MM.1S (cell line): ENCODE measurements at regions not wholly inside any gene's neighbourhood (a gene's known extent, or its start where the extent isn't known, plus 50 kb on each side); places are given as distances from the start of the nearest gene placed in this dataset.
"Not testable (repeated sequence)": the region's sequence is repeated elsewhere in the genome, so short reads cannot be mapped to it uniquely, and the experiment has no call there.

ENCODE experiments used
- DNase-seq: peaks from one replicate; pipeline ENCODE4 v3.0.0-alpha.2; 2015
- H2AFZ ChIP-seq: fragments of 300-600 bp; sonication (generic); 2 replicates; pipeline ENCODE4 v1.6.0; 2016; ENCODE audit warnings: antibody characterized with exemption, low read length
- H3F3A ChIP-seq: fragments of 300-600 bp; sonication (generic); 2 replicates; pipeline ENCODE4 v1.6.1; 2016; ENCODE audit warnings: mild to moderate bottlenecking, antibody characterized with exemption, low read length, moderate library complexity, mixed read lengths; ENCODE audit not compliant: insufficient read depth
- H3K27ac ChIP-seq: fragments of 300-600 bp; sonication (generic); 2 replicates; pipeline ENCODE4 v1.5.1; 2016; ENCODE audit warnings: mild to moderate bottlenecking, low read length
- H3K27me3 ChIP-seq: fragments of 300-600 bp; sonication (generic); replicated peaks from 2 replicates; pipeline ENCODE4 v1.6.0; 2016; ENCODE audit warnings: low read length; ENCODE audit not compliant: insufficient read depth
- H3K36me3 ChIP-seq: fragments of 300-600 bp; sonication (generic); replicated peaks from 2 replicates; pipeline ENCODE4 v1.6.1; 2016; ENCODE audit warnings: mild to moderate bottlenecking, low read length, mixed read lengths; ENCODE audit not compliant: insufficient read depth
- H3K4me1 ChIP-seq: fragments of 300-600 bp; sonication (generic); 2 replicates; pipeline ENCODE4 v1.6.1; 2016; ENCODE audit warnings: low read length, mixed read lengths
- H3K4me2 ChIP-seq: fragments of 300-600 bp; sonication (generic); 2 replicates; pipeline ENCODE4 v1.6.0; 2016; ENCODE audit warnings: low read depth, low read length
- H3K4me3 ChIP-seq: fragments of 300-600 bp; sonication (generic); 2 replicates; pipeline ENCODE4 v1.5.1; 2016; ENCODE audit warnings: low read length, mixed read lengths
- H3K79me2 ChIP-seq: fragments of 300-600 bp; sonication (generic); 2 replicates; pipeline ENCODE4 v1.6.1; 2016; ENCODE audit warnings: mixed run types, low read length, mixed read lengths
- H3K9ac ChIP-seq: fragments of 300-600 bp; sonication (generic); 2 replicates; pipeline ENCODE4 v1.6.1; 2016; ENCODE audit warnings: low read length, mixed read lengths
- H3K9me2 ChIP-seq: fragments of 300-600 bp; sonication (generic); replicated peaks from 2 replicates; pipeline ENCODE4 v1.6.1; 2016; ENCODE audit warnings: mild to moderate bottlenecking, low read length, mixed read lengths; ENCODE audit not compliant: insufficient read depth
- H3K9me3 ChIP-seq: fragments of 300-600 bp; sonication (generic); replicated peaks from 2 replicates; pipeline ENCODE4 v1.6.1; 2016; ENCODE audit warnings: mild to moderate bottlenecking, low read length, mixed read lengths; ENCODE audit not compliant: insufficient read depth
- H4K20me1 ChIP-seq: fragments of 300-600 bp; sonication (generic); 2 replicates; pipeline ENCODE4 v1.6.1; 2016; ENCODE audit warnings: mild to moderate bottlenecking, low read length, moderate library complexity, mixed read lengths; ENCODE audit not compliant: insufficient read depth
- CTCF ChIP-seq: fragments of 300-600 bp; sonication (generic); IDR thresholded peaks from 2 replicates; pipeline ENCODE4 v1.5.1; 2016; ENCODE audit warnings: antibody characterized with exemption, low read length, mixed read lengths
- EZH2 ChIP-seq: fragments of 300-600 bp; sonication (generic); optimal IDR thresholded peaks from 2 replicates; pipeline ENCODE3; 2017; ENCODE audit warnings: low read depth, mild to moderate bottlenecking, antibody characterized with exemption, low read length, mixed read lengths
- EZH2phosphoT487 ChIP-seq: fragments of 300-600 bp; sonication (generic); IDR thresholded peaks from 2 replicates; pipeline ENCODE4 v1.6.1; 2018; ENCODE audit warnings: antibody characterized with exemption, low read length

- H3K27ac ChIP-seq = no peak overlapping the region
- no peaks in the 10 kb centered on the region for H3K4me1 ChIP-seq
- H2AFZ ChIP-seq = no peak overlapping the region
- no peaks in the 10 kb centered on the region for H3K9me3 ChIP-seq
- H3K36me3 ChIP-seq = no peaks in the 10 kb centered on the region
- H3K4me3 ChIP-seq = no peak overlapping the region
- H3K79me2 ChIP-seq = no peaks in the 10 kb centered on the region
- H4K20me1 ChIP-seq = no peaks in the 10 kb centered on the region
- no peaks in the 10 kb centered on the region for H3F3A ChIP-seq
- DNase-seq = no peak
- no peaks in the 10 kb centered on the region for H3K9me2 ChIP-seq
- no peaks in the 10 kb centered on the region for H3K27me3 ChIP-seq
- H3K4me2 ChIP-seq = no peak overlapping the region
- no peak for TF ChIP-seq CTCF
- no peak for TF ChIP-seq EZH2phosphoT487
- no peak for TF ChIP-seq EZH2
- H3K9ac ChIP-seq = no peak overlapping the region
Measured at GRCh38 chrX:45479835-45480422, 279.3 kb upstream of the DIPK2B start.

DNA sequence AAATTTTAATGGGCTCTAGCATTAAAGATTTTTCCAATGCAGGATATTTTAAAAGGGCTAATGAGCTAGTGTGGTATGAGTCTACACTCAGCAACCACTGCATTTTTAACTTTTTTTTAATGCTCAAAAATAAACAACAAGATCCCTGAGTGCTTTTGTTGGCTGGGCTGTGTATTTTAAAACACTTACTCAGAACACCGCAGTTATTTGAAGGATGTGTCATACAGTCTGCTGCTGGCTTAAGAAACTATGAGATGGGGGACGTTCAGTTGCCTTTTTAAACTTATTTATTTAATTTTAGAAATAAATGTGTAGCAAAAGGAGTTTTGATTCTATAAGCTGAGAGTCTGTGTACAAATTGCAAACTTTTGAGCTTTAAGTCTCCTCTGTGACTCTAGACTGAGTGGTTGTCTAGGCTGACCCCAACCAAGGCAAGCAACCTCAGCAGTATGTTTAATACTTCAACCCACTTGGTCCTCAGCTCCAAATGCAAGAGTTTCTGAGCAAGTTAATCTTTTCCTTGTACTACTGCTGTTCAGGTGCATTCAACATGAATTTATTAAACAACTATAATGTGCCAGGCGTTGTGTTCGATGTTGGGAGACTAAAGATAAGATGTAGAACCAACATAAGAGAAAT is 278.6 kb upstream of the DIPK2B start:
- Histone ChIP-seq H3K27ac (no peak overlapping the region), H3F3A (no peaks in the 10 kb centered on the region), H3K9ac (no peak overlapping the region), H3K4me2 (no peak overlapping the region), H3K79me2 (no peaks in the 10 kb centered on the region), H3K9me3 (no peaks in the 10 kb centered on the region), H3K9me2 (no peaks in the 10 kb centered on the region), H3K4me1 (no peaks in the 10 kb centered on the region), H3K36me3 (no peaks in the 10 kb centered on the region), H4K20me1 (no peaks in the 10 kb centered on the region), H2AFZ (no peak overlapping the region), H3K27me3 (no peaks in the 10 kb centered on the region), H3K4me3 (no peak overlapping the region)
- no peak for DNase-seq
- TF ChIP-seq EZH2 (no peak), CTCF (no peak)

DNA sequence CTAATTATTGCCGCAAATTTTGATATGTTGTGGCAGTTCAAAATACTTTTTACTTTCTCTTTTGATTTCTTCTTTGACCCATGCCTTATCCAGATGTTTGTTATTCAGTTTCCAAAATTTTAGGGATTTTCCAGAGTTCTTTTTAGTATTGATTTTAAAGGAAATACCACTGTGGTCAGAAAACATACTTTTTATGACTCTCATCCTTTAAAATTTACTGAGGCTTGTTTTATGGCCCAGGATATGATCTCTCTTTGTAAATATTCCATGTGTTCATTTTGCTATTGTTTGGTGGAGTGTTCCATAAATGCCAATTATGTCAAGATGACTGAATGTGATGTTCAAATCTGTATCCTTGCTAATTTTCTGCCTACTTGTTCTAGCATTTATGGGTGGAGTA is 272.3 kb upstream of the DIPK2B start:
- Histone ChIP-seq H3K27ac (no peak overlapping the region), H3K4me1 (no peaks in the 10 kb centered on the region), H2AFZ (no peak overlapping the region), H3K79me2 (no peaks in the 10 kb centered on the region), H3K4me2 (no peak overlapping the region), H3K4me3 (no peak overlapping the region), H3K36me3 (no peaks in the 10 kb centered on the region), H3K9ac (no peak overlapping the region), H3K27me3 (no peaks in the 10 kb centered on the region), H3F3A (no peaks in the 10 kb centered on the region), H3K9me3 (no peaks in the 10 kb centered on the region), H3K9me2 (no peaks in the 10 kb centered on the region), H4K20me1 (no peaks in the 10 kb centered on the region)
- no peak for DNase-seq
- TF ChIP-seq EZH2phosphoT487 (no peak), EZH2 (no peak), CTCF (no peak)

DNA sequence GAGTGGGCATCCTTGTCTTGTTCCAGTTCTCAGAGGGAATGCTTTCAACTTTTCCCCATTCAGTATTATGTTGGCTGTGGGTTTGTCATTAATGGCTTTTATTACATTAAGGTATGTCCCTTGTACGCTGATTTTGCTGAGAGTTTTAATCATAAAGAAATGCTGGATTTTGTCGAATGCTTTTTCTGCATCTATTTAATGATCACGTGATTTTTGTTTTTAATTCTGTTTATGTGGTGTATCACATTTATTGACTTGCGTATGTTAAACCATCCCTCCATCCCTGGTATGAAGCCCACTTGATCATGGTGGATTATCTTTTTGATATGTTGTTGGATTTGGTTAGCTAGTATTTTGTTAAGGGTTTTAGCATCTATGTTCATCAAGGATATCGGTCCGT is 266.9 kb upstream of the DIPK2B start:
- H3K9me3 ChIP-seq, H3K9me2 ChIP-seq, H3K4me1 ChIP-seq, H3K9ac ChIP-seq, H3K4me2 ChIP-seq, H3K36me3 ChIP-seq, H3K27me3 ChIP-seq, H3K4me3 ChIP-seq, H2AFZ ChIP-seq, H3K79me2 ChIP-seq, H3K27ac ChIP-seq, H3F3A ChIP-seq, DNase-seq, H4K20me1 ChIP-seq: not testable (repeated sequence)

- H3K9me3 ChIP-seq, H3F3A ChIP-seq, H3K27me3 ChIP-seq, DNase-seq, H3K9me2 ChIP-seq, H3K79me2 ChIP-seq, H4K20me1 ChIP-seq, H3K36me3 ChIP-seq, H3K4me2 ChIP-seq, H3K9ac ChIP-seq, H3K4me1 ChIP-seq, H3K27ac ChIP-seq, H3K4me3 ChIP-seq, H2AFZ ChIP-seq: not testable (repeated sequence)
Measured at GRCh38 chrX:45455732-45456131, 255.1 kb upstream of the DIPK2B start.
